ENCODE measurements at regions not wholly inside any gene's neighbourhood (a gene's known extent, or its start where the extent isn't known, plus 50 kb on each side); places are given as distances from the start of the nearest gene placed in this dataset.

- no peak for DNase-seq (ENCODE audit: low spot score)
These were observed 457.2 kb downstream of the ARL4A start for GRCh38 chr7:13144673-13145072.

- no peak for DNase-seq (ENCODE audit: low spot score)
These were observed 461.1 kb downstream of the ARL4A start for GRCh38 chr7:13148548-13148947.

GRCh38 chr7:13151978-13152377 is 464.5 kb downstream of the ARL4A start:
- DNase-seq (ENCODE audit: low spot score): no peak

GRCh38 chr7:13152755-13153154 is 465.3 kb downstream of the ARL4A start:
- no peak for DNase-seq (ENCODE audit: low spot score)

GRCh38 chr7:13153266-13153665 is 465.8 kb downstream of the ARL4A start:
- DNase-seq (ENCODE audit: low spot score): no peak

GRCh38 chr7:13153742-13154141 is 466.3 kb downstream of the ARL4A start:
- no peak for DNase-seq (ENCODE audit: low spot score)

- DNase-seq (ENCODE audit: low spot score): no peak
These were observed 467.8 kb downstream of the ARL4A start for GRCh38 chr7:13155188-13155587.

GRCh38 chr7:13159003-13159402 is 471.6 kb downstream of the ARL4A start:
- DNase-seq (ENCODE audit: low spot score): no peak

- DNase-seq (ENCODE audit: low spot score): no peak
These were observed 472.2 kb downstream of the ARL4A start for GRCh38 chr7:13159467-13160184.

GRCh38 chr7:13161125-13161524 is 473.7 kb downstream of the ARL4A start:
- DNase-seq (ENCODE audit: low spot score): no peak

GRCh38 chr7:13165854-13166253 is 478.4 kb downstream of the ARL4A start:
- DNase-seq (ENCODE audit: low spot score): no peak

- no peak for DNase-seq (ENCODE audit: low spot score)
These were observed 479.4 kb downstream of the ARL4A start for GRCh38 chr7:13166801-13167200.

- no peak for DNase-seq (ENCODE audit: low spot score)
These were observed 481.9 kb downstream of the ARL4A start for GRCh38 chr7:13169356-13169755.

GRCh38 chr7:13174991-13175390 is 487.6 kb downstream of the ARL4A start:
- no peak for DNase-seq (ENCODE audit: low spot score)

GRCh38 chr7:13179011-13179582 is 491.7 kb downstream of the ARL4A start:
- DNase-seq (ENCODE audit: low spot score): no peak

GRCh38 chr7:13179775-13180523 is 492.5 kb downstream of the ARL4A start:
- no peak for DNase-seq (ENCODE audit: low spot score)

GRCh38 chr7:13181216-13181615 is 493.8 kb downstream of the ARL4A start:
- DNase-seq (ENCODE audit: low spot score): peak; percentile 24

GRCh38 chr7:13185139-13185538 is 497.7 kb downstream of the ARL4A start:
- DNase-seq (ENCODE audit: low spot score): no peak

GRCh38 chr7:13188236-13188805 is 500.9 kb downstream of the ARL4A start:
- peak; percentile 18 for DNase-seq (ENCODE audit: low spot score)

- DNase-seq (ENCODE audit: low spot score): no peak
These were observed 501.5 kb downstream of the ARL4A start for GRCh38 chr7:13188922-13189321.

GRCh38 chr7:13189668-13190067 is 502.2 kb downstream of the ARL4A start:
- no peak for DNase-seq (ENCODE audit: low spot score)

- DNase-seq (ENCODE audit: low spot score): no peak
These were observed 510.1 kb downstream of the ARL4A start for GRCh38 chr7:13197501-13197900.

GRCh38 chr7:13198036-13198435 is 510.6 kb downstream of the ARL4A start:
- no peak for DNase-seq (ENCODE audit: low spot score)
